Esophagus (tissue), 2 donors: ENCODE measurements at regions not wholly inside any gene's neighbourhood (a gene's known extent, or its start where the extent isn't known, plus 50 kb on each side); places are given as distances from the start of the nearest gene placed in this dataset.

Experiments used
- H3K27ac ChIP-seq, 2 donors: one replicate each; pipeline ENCODE4 v1.5.1; 2013; ENCODE audit warnings: low read depth in 2 of 2, mild to moderate bottlenecking in 2 of 2, inconsistent platforms in 1 of 2, low read length in 1 of 2, moderate library complexity in 1 of 2
- H3K27me3 ChIP-seq, 2 donors: one replicate each; pipeline ENCODE4 v1.6.1; 2013; ENCODE audit warnings: low read length in 2 of 2, control low read depth in 1 of 2, mild to moderate bottlenecking in 1 of 2; ENCODE audit not compliant: insufficient read depth in 2 of 2, control insufficient read depth in 1 of 2
- H3K36me3 ChIP-seq, 2 donors: one replicate each; pipeline ENCODE4 v1.6.1; 2013; ENCODE audit warnings: low read length in 1 of 2; ENCODE audit not compliant: control insufficient read depth in 2 of 2, insufficient read depth in 2 of 2
- H3K4me1 ChIP-seq, 2 donors: one replicate each; pipeline ENCODE4 v1.6.1; 2013; ENCODE audit warnings: low read length in 1 of 2; ENCODE audit not compliant: control insufficient read depth in 2 of 2, insufficient read depth in 2 of 2
- H3K4me3 ChIP-seq, 2 donors: one replicate each; pipeline ENCODE4 v1.5.1; 2013; ENCODE audit warnings: low read length in 2 of 2, mild to moderate bottlenecking in 2 of 2, low read depth in 1 of 2, moderate library complexity in 1 of 2
- H3K9me3 ChIP-seq, 2 donors: one replicate each; pipeline ENCODE4 v1.6.1; 2013; ENCODE audit warnings: mild to moderate bottlenecking in 2 of 2, low read depth in 1 of 2, low read length in 1 of 2, moderate library complexity in 1 of 2; ENCODE audit not compliant: control insufficient read depth in 2 of 2, insufficient read depth in 1 of 2
- WGBS, 2 donors: extraction: QIAGEN DNeasy Blood & Tissue Kit; methylation state at CpG; one replicate each; pipeline ENCODE4 v1.1.7; 2013; 5-methylcytosine and 5-hydroxymethylcytosine counted together
- donor health status: healthy with polysubstance abuse.
- donor health status: Bipolar disorder and iron deficiency.

DNA sequence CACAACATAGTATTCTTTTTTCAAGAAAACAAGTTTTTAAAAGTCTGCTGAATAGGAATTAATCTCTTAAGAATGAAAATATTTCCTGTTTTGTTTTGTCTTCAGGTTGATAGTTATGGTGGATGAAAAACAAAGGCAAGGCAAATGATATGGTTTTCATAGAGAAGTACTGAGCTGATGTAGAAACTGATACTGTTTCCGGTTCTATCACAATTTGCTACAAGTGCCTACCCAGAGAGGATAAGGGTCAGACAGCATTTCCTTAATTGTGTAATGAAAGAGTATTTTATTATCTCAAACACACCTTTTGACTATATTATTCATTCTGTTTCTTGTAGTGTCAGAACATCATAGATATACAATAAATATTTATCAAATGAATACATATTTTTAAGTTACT is 836.3 kb downstream of the SQOR start:
- H3K27me3 ChIP-seq = no peaks in the 10 kb centered on the region
- no peaks in the 10 kb centered on the region for H3K9me3 ChIP-seq
- H3K27ac ChIP-seq = no peak overlapping the region
- no peaks in the 10 kb centered on the region for H3K4me1 ChIP-seq
- H3K4me3 ChIP-seq = no peak overlapping the region
- no peaks in the 10 kb centered on the region for H3K36me3 ChIP-seq
- 65 to 75% methylated on average over 1 of the region's 1 CpG for WGBS, 2 donors

DNA sequence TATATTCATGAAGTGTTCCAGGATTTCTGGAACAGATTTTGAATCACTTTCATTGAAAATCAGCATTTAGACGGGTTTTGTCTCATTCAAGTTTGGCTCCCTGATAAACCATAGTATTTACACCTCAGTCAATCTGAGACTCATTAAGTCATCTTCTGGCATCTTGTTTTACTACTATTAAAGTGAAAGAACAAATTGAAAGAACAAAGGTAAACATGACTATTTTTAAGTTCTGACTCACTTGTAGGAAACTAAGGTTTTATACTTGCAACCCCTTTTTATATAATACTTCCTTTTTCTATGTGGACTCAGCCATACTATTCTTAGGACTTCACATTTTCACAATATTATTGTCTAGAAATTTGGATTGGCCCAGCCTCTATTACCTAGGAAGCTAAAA is 854.4 kb downstream of the SQOR start:
- no peaks in the 10 kb centered on the region for H3K9me3 ChIP-seq
- 58 to 64% methylated on average over 1 of the region's 1 CpG for WGBS, 2 donors
- no peak overlapping the region for H3K4me3 ChIP-seq
- no peaks in the 10 kb centered on the region for H3K27me3 ChIP-seq
- no peaks in the 10 kb centered on the region for H3K36me3 ChIP-seq
- H3K27ac ChIP-seq = no peak overlapping the region
- no peaks in the 10 kb centered on the region for H3K4me1 ChIP-seq

DNA sequence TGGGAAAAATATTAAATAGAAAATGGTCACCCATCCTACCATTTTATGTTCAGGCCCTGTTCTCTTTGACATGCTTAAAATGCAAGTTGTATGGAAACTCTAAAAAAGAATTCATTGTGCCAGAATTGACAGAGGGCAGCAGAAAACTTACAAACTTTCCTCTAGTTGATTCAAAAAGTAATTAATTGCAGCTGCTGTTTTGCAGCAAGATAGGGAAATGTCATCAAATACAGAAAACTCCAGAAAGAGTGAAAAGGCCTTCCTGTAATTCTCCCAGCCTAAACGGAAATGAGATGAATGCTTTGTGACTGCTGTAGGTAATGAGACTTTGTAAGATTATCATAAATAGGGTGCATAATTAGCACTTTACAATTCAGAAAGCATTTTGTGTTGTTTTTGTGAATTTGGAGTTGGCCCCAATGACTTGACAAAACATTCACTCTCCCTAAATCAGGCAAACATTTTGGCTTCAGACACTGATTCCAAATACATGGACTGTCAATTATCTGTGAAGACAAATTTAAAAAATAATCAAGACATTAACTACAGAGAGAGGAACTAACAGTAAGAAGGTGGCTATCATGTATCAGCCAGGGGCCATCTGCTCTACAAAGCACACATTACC is 861.8 kb downstream of the SQOR start:
- Histone ChIP-seq H3K9me3 (peaks cover 0 to 5% of the 10 kb centered on the region in 2 donors), H3K4me1 (no peaks in the 10 kb centered on the region), H3K27me3 (no peaks in the 10 kb centered on the region), H3K36me3 (no peaks in the 10 kb centered on the region), H3K27ac (no peak overlapping the region), H3K4me3 (no peak overlapping the region)
- 49 to 59% methylated on average over 1 of the region's 1 CpG for WGBS, 2 donors

DNA sequence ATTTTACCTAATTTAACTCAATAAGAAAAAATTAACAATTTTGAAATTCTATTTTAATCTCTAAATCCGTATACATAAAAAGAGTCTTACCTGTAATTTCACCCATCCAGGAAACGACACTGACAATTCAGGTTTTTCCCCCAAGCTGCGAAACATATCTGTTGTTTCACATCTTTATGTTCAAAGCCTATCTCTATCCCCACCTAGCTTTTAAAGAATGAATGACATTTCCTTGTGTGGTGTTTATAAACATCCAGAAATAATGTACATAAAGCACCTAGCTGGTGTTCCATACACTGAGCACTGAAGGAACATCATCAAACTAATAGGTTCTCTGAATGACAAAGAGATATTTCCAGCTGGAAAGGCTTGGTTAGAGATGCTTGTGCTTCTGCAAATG is 867.8 kb downstream of the SQOR start:
- peaks cover 0 to 5% of the 10 kb centered on the region in 2 donors for H3K9me3 ChIP-seq
- no peak overlapping the region for H3K27ac ChIP-seq
- H3K36me3 ChIP-seq = no peaks in the 10 kb centered on the region
- WGBS, 2 donors = 65 to 69% methylated on average over 3 of the region's 3 CpGs
- H3K27me3 ChIP-seq = no peaks in the 10 kb centered on the region
- no peak overlapping the region for H3K4me3 ChIP-seq
- no peaks in the 10 kb centered on the region for H3K4me1 ChIP-seq

DNA sequence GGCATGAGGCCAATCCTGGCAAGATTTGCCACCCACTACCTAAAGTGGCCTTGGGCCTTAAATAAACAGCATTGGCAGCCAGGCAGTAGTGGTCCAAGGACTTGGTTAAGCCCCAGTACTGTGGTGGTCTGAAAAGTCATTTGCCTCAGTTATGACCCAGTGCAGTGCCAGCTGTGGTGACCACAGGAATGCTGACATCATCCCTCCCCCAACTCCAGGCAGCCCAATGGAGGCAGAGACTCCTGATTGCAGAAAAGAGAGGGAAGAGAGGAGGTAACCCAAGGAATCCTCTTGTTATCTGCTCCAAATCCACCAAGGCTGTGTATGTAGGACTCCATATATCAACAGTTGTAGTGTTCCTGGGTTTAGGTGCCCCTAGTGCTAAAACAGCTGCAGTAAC is 883.6 kb downstream of the SQOR start:
- Histone ChIP-seq H3K27me3 (no peaks in the 10 kb centered on the region), H3K9me3 (peaks cover 5 to 11% of the 10 kb centered on the region in 2 donors), H3K4me1 (no peaks in the 10 kb centered on the region), H3K27ac (no peak overlapping the region), H3K36me3 (no peaks in the 10 kb centered on the region), H3K4me3 (no peak overlapping the region)

DNA sequence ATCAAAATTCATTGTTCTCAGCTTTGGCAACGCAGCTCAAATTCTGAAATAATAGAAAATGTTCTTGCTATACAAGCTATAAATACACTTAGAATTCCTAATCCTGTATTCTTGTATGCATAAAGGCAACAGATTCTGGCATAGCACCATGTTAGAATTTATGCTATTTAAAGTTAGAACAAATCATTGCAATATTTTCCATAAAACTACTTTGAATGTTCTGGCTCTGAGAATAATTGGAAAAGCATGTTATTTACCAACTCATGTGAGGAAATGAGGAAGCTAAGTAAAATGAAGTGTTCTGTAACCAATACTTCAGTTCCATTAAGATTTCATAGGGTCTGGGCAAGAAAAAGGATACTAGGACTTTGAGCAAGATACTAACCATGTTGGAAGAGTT is 888.9 kb downstream of the SQOR start:
- H3K4me1 ChIP-seq = no peaks in the 10 kb centered on the region
- H3K36me3 ChIP-seq = no peaks in the 10 kb centered on the region
- H3K27ac ChIP-seq = no peak overlapping the region
- no peaks in the 10 kb centered on the region for H3K27me3 ChIP-seq
- H3K4me3 ChIP-seq = no peak overlapping the region
- peaks cover 0 to under 1% of the 10 kb centered on the region in 2 donors for H3K9me3 ChIP-seq
- 81 to 85% methylated on average over 1 of the region's 1 CpG for WGBS, 2 donors

DNA sequence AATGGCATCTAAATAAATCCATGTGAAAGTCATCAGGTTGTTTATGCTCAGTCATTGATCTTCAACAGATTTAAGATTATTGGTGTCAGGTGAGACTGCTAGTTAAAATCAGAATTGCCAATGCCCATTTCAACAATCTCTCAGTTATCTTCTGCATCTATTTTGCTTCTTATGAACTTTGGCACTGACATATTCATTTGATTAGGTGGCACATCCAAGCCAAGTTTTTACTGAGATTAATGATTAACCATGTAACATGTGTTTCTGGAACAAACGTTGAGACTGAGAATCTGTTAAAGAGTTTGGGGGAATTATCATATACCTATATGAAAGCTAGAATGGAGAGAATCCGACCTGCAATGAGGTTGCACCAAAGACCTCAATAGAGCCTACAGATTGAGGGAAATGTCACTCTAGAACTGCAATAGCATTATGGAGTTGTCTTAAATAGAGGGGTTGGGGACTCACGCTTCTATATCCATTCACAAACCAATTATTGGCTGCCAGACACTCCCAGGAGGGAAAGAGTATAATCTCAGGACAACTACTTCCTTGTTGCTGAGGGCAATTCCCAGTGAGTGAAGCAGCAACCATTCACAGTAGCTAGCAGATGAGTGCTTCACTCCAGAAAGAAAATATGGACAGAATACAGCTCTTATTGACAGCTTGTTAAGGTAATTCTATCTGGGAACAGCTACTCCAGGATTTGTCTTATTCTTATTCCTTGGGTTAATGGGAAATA is 891.3 kb downstream of the SQOR start:
- H3K27me3 ChIP-seq = no peaks in the 10 kb centered on the region
- no peaks in the 10 kb centered on the region for H3K4me1 ChIP-seq
- no peaks in the 10 kb centered on the region for H3K9me3 ChIP-seq
- no peak overlapping the region for H3K27ac ChIP-seq
- no peaks in the 10 kb centered on the region for H3K36me3 ChIP-seq
- no peak overlapping the region for H3K4me3 ChIP-seq
- 50 to 60% methylated on average over 3 of the region's 3 CpGs for WGBS, 2 donors

DNA sequence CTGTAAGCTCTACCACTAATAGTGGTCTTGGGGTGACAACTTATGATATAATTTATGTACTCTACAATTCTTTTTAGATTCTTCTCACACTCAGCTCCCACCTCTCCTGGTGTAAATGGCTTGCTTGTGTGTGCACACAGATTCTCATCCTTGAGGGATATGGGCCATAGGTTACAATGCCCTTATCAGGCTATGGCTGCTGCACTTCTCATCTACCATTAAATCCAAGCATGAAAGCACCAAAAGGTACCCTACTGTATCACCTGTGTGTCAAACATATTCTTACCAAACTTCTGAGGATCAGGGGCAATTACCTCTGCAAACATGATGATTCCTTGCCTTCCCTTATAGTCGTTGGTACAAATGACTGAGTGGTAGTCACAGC is 891.9 kb downstream of the SQOR start:
- Histone ChIP-seq H3K27ac (no peak overlapping the region), H3K27me3 (no peaks in the 10 kb centered on the region), H3K4me1 (no peaks in the 10 kb centered on the region), H3K36me3 (no peaks in the 10 kb centered on the region), H3K4me3 (no peak overlapping the region), H3K9me3 (no peaks in the 10 kb centered on the region)
- WGBS, 2 donors = 45 to 64% methylated on average over 1 of the region's 1 CpG

DNA sequence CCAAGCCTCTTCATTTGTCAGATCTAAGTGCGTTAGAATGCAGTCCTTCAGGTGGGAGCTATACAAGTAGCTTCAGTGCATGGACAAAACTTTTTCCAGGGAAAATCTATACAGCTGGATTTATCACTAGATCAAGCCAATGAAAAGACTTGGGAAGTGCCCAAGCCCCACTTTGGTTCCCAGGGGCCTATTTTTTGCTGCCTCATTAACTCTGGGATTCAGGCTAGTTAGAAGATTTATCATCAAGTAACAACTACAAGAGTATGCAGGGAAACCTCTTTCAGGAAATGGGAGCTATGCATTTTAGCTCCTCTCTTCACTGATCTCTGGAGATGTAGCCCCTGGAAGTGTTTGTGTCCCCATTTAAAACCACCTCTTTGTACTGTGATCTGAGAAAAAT is 908.8 kb downstream of the SQOR start:
- Histone ChIP-seq H3K4me1 (no peaks in the 10 kb centered on the region), H3K27me3 (no peaks in the 10 kb centered on the region), H3K36me3 (no peaks in the 10 kb centered on the region), H3K4me3 (no peak overlapping the region), H3K9me3 (no peaks in the 10 kb centered on the region), H3K27ac (no peak overlapping the region)
- WGBS, 2 donors = 81 to 88% methylated on average over 1 of the region's 1 CpG

DNA sequence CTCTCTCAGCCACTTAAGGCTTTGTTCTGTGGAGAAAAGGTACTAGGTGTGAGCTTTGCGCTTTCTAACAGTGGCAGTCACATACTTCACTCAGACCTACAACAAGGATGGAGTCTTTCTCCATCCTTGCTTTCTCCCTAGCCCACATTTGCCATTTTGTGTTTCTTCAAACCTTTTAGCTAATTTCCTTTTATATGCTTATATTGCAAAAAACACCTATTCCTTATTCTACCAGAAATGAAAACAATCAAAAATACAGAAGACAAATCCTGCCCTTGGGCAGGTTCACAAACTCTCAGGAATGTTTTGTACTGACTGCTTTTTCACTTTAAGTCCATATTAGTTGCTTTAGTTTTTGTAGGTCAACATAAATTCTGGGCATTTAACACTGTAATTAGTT is 914.2 kb downstream of the SQOR start:
- Histone ChIP-seq H3K9me3 (no peaks in the 10 kb centered on the region), H3K27me3 (no peaks in the 10 kb centered on the region), H3K4me3 (no peak overlapping the region), H3K4me1 (no peaks in the 10 kb centered on the region), H3K36me3 (no peaks in the 10 kb centered on the region), H3K27ac (no peak overlapping the region)
- 86 to 96% methylated on average over 1 of the region's 1 CpG for WGBS, 2 donors
